ENCODE measurements at regions not wholly inside any gene's neighbourhood (a gene's known extent, or its start where the extent isn't known, plus 50 kb on each side); places are given as distances from the start of the nearest gene placed in this dataset.

DNA sequence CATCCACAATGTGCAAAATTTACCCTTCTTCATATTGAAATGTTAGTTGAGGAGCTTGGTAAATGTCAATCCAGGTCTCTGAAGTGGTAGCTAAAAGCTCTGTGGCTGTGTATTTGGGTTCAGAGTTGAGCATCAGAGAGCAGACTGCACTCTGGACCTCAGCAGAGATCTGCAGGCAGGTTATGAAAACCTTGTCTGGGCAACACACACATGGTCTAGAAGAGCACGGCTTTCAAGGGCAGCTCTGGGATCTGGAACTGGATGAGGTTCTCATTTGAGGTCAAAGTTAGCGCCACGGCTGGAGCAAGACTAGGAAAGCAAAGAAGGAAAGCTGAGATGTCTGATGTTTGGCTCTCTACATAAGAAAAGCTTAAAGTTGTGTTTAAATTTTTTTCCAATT is 243.0 kb downstream of the SH3BP4 start:
- no peak overlapping the region for H3K27ac ChIP-seq (ENCODE audit: low read length)
- TF ChIP-seq, protein P1, sequence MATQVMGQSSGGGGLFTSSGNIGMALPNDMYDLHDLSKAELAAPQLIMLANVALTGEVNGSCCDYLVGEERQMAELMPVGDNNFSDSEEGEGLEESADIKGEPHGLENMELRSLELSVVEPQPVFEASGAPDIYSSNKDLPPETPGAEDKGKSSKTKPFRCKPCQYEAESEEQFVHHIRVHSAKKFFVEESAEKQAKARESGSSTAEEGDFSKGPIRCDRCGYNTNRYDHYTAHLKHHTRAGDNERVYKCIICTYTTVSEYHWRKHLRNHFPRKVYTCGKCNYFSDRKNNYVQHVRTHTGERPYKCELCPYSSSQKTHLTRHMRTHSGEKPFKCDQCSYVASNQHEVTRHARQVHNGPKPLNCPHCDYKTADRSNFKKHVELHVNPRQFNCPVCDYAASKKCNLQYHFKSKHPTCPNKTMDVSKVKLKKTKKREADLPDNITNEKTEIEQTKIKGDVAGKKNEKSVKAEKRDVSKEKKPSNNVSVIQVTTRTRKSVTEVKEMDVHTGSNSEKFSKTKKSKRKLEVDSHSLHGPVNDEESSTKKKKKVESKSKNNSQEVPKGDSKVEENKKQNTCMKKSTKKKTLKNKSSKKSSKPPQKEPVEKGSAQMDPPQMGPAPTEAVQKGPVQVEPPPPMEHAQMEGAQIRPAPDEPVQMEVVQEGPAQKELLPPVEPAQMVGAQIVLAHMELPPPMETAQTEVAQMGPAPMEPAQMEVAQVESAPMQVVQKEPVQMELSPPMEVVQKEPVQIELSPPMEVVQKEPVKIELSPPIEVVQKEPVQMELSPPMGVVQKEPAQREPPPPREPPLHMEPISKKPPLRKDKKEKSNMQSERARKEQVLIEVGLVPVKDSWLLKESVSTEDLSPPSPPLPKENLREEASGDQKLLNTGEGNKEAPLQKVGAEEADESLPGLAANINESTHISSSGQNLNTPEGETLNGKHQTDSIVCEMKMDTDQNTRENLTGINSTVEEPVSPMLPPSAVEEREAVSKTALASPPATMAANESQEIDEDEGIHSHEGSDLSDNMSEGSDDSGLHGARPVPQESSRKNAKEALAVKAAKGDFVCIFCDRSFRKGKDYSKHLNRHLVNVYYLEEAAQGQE (IDR thresholded peaks at IDR 0.05; ENCODE audit: insufficient read depth in 1 of 2, low read depth in 2 of 2, low read length in 1 of 2), result no peak
- TF ChIP-seq TCF7L2 (IDR thresholded peaks at IDR 0.05; ENCODE audit: low read depth, low read length), result no peak
- no peak for TF ChIP-seq SIN3A (IDR thresholded peaks at IDR 0.05; ENCODE audit: borderline replicate concordance, insufficient read depth, low read depth, low read length)
- intact Hi-C loops (cut with micrococcal nuclease; ENCODE audit: unreplicated experiment) (no loop called here), in situ Hi-C loops (cut with HindIII; ENCODE audit: low pct_unique_long_range_greater_than_20kb, low sequenced_read_pairs) (no loop called here)
- ChIA-PET POLR2A (no interaction called here), CTCF (no interaction called here)
- no peaks in the 10 kb centered on the region for H3K4me1 ChIP-seq (ENCODE audit: control insufficient read depth, insufficient read depth, low read length)
- H3K9me3 ChIP-seq (ENCODE audit: control insufficient read depth, insufficient read depth, low read depth, low read length), result no peaks in the 10 kb centered on the region
- no TSS peak for BruUV-seq (replicated peaks)
- no peaks in the 10 kb centered on the region for H3K36me3 ChIP-seq (ENCODE audit: control insufficient read depth, insufficient read depth, low read length)
- H3K27me3 ChIP-seq (ENCODE audit: control insufficient read depth, insufficient read depth, low read length), result peaks cover 9% of the 10 kb centered on the region; the same call in 1 of the 2 replicates
- no peak for DNase-seq (ENCODE audit: low read depth, low spot score)
- no peak for ATAC-seq
- no peak overlapping the region for H3K4me3 ChIP-seq (ENCODE audit: low read depth in 2 of 2, low read length in 2 of 2)

DNA sequence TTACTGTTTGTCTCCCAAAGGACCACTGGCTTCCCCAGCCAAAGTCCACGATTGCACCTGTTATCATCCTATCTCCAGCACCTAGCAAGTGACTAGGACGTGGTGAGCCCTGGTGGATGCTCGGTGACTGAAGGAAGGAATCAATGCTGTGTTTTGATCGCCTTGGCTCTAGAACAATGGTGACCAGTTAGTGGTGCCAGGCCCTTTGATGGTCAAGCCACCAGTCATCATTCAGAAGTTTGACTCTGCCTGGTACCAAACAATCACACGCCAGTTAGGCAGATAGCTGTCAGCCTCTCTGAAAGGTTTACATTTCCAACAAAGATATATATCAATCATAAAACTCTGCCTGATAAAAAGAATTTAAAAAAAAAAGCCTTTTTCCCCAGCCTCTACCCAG is 244.1 kb downstream of the SH3BP4 start:
- H3K27ac ChIP-seq (ENCODE audit: low read length), result no peak overlapping the region
- CTCF ChIA-PET, result no interaction called here
- no peaks in the 10 kb centered on the region for H3K4me1 ChIP-seq (ENCODE audit: control insufficient read depth, insufficient read depth, low read length)
- in situ Hi-C loops (cut with HindIII; ENCODE audit: low pct_unique_long_range_greater_than_20kb, low sequenced_read_pairs) (no loop called here), intact Hi-C loops (cut with micrococcal nuclease; ENCODE audit: unreplicated experiment) (no loop called here)
- POLR2A ChIA-PET, result no interaction called here
- peaks cover 8% of the 10 kb centered on the region; the same call in 1 of the 2 replicates for H3K27me3 ChIP-seq (ENCODE audit: control insufficient read depth, insufficient read depth, low read length)
- no peak overlapping the region for H3K4me3 ChIP-seq (ENCODE audit: low read depth in 2 of 2, low read length in 2 of 2)
- ATAC-seq, result no peak
- DNase-seq (ENCODE audit: low read depth, low spot score), result no peak
- BruUV-seq (replicated peaks), result no TSS peak
- TF ChIP-seq SIN3A (IDR thresholded peaks at IDR 0.05; ENCODE audit: borderline replicate concordance, insufficient read depth, low read depth, low read length) (no peak), TCF7L2 (IDR thresholded peaks at IDR 0.05; ENCODE audit: low read depth, low read length) (no peak), POLR2AphosphoS5 (IDR thresholded peaks at IDR 0.05; ENCODE audit: low read depth, low read length) (no peak)
- TF ChIP-seq, protein P1 (IDR thresholded peaks at IDR 0.05; ENCODE audit: insufficient read depth in 1 of 2, low read depth in 2 of 2, low read length in 1 of 2), result no peak
- TF ChIP-seq, protein P2, sequence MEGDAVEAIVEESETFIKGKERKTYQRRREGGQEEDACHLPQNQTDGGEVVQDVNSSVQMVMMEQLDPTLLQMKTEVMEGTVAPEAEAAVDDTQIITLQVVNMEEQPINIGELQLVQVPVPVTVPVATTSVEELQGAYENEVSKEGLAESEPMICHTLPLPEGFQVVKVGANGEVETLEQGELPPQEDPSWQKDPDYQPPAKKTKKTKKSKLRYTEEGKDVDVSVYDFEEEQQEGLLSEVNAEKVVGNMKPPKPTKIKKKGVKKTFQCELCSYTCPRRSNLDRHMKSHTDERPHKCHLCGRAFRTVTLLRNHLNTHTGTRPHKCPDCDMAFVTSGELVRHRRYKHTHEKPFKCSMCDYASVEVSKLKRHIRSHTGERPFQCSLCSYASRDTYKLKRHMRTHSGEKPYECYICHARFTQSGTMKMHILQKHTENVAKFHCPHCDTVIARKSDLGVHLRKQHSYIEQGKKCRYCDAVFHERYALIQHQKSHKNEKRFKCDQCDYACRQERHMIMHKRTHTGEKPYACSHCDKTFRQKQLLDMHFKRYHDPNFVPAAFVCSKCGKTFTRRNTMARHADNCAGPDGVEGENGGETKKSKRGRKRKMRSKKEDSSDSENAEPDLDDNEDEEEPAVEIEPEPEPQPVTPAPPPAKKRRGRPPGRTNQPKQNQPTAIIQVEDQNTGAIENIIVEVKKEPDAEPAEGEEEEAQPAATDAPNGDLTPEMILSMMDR (IDR thresholded peaks at IDR 0.05), result no peak
- no peaks in the 10 kb centered on the region for H3K36me3 ChIP-seq (ENCODE audit: control insufficient read depth, insufficient read depth, low read length)
- no peaks in the 10 kb centered on the region for H3K9me3 ChIP-seq (ENCODE audit: control insufficient read depth, insufficient read depth, low read depth, low read length)
